ENCODE measurements at regions not wholly inside any gene's neighbourhood (a gene's known extent, or its start where the extent isn't known, plus 50 kb on each side); places are given as distances from the start of the nearest gene placed in this dataset.

GRCh38 chr5:54728588-54728915 lies 211.0 kb downstream of the SNX18 start:
- TF ChIP-seq CTCF (IDR thresholded peaks at IDR 0.05) (no peak), POLR2AphosphoS5 (IDR thresholded peaks at IDR 0.05) (no peak)

All from esophagus muscularis mucosa (tissue), 3 donors.